ENCODE measurements at regions not wholly inside any gene's neighbourhood (a gene's known extent, or its start where the extent isn't known, plus 50 kb on each side); places are given as distances from the start of the nearest gene placed in this dataset.

- ATAC-seq (replicated peaks in 1 of 2) = no peak
- Mint-ChIP-seq H3K27ac (no peak overlapping the region), H3K27me3 (ENCODE audit: low read depth) (no peaks in the 10 kb centered on the region), H3K36me3 (ENCODE audit: insufficient read depth in 2 of 2) (no peaks in the 10 kb centered on the region), H3K4me1 (ENCODE audit: low read depth) (no peaks in the 10 kb centered on the region), H3K9me3 (peaks cover 0 to 4% of the 10 kb centered on the region in 2 donors), H3K4me3 (no peak overlapping the region)
- DNase-seq = no peak
Measured at GRCh38 chr7:79874797-79875196, 259.8 kb upstream of the GNAI1 start.

GRCh38 chr7:79872176-79872575, 262.5 kb upstream of the GNAI1 start:
- Mint-ChIP-seq H3K9me3 (peaks cover 0 to 4% of the 10 kb centered on the region in 2 donors), H3K27ac (no peak overlapping the region), H3K4me1 (ENCODE audit: low read depth) (no peaks in the 10 kb centered on the region), H3K4me3 (no peak overlapping the region), H3K27me3 (ENCODE audit: low read depth) (no peaks in the 10 kb centered on the region), H3K36me3 (ENCODE audit: insufficient read depth in 2 of 2) (no peaks in the 10 kb centered on the region)
- no peak for DNase-seq
- no peak for ATAC-seq (replicated peaks in 1 of 2)

- H3K27me3 Mint-ChIP-seq (ENCODE audit: low read depth) = no peaks in the 10 kb centered on the region
- no peak for ATAC-seq (replicated peaks in 1 of 2)
- DNase-seq = no peak
- H3K4me3 Mint-ChIP-seq = no peak overlapping the region
- H3K27ac Mint-ChIP-seq = no peak overlapping the region
- H3K4me1 Mint-ChIP-seq (ENCODE audit: low read depth) = no peaks in the 10 kb centered on the region
- H3K36me3 Mint-ChIP-seq (ENCODE audit: insufficient read depth in 2 of 2) = no peaks in the 10 kb centered on the region
- H3K9me3 Mint-ChIP-seq = peaks cover 0 to 8% of the 10 kb centered on the region in 2 donors
Measured at GRCh38 chr7:79868010-79868409, 266.6 kb upstream of the GNAI1 start.

- no peak for ATAC-seq (replicated peaks in 1 of 2)
Measured at GRCh38 chr7:79862447-79863210, 272.0 kb upstream of the GNAI1 start.

GRCh38 chr7:79855172-79855571, 279.5 kb upstream of the GNAI1 start:
- DNase-seq (no peak), ATAC-seq (replicated peaks in 1 of 2) (no peak)
- Mint-ChIP-seq H3K27me3 (ENCODE audit: low read depth) (no peaks in the 10 kb centered on the region), H3K36me3 (ENCODE audit: insufficient read depth in 2 of 2) (no peaks in the 10 kb centered on the region), H3K4me1 (ENCODE audit: low read depth) (no peaks in the 10 kb centered on the region), H3K9me3 (peaks cover 3% of the 10 kb centered on the region in 2 donors), H3K27ac (no peak overlapping the region), H3K4me3 (no peak overlapping the region)

More at GRCh38 chr7:79862447-79863210, 272.0 kb upstream of the GNAI1 start:
- no peak for DNase-seq
- H3K4me1 Mint-ChIP-seq (ENCODE audit: low read depth) = no peaks in the 10 kb centered on the region
- no peaks in the 10 kb centered on the region for H3K27me3 Mint-ChIP-seq (ENCODE audit: low read depth)
- H3K4me3 Mint-ChIP-seq = no peak overlapping the region
- peaks cover 3 to 8% of the 10 kb centered on the region in 2 donors for H3K9me3 Mint-ChIP-seq
- no peaks in the 10 kb centered on the region for H3K36me3 Mint-ChIP-seq (ENCODE audit: insufficient read depth in 2 of 2)
- H3K27ac Mint-ChIP-seq = no peak overlapping the region

- Mint-ChIP-seq H3K27ac (no peak overlapping the region), H3K36me3 (ENCODE audit: insufficient read depth in 2 of 2) (no peaks in the 10 kb centered on the region), H3K27me3 (ENCODE audit: low read depth) (no peaks in the 10 kb centered on the region), H3K4me1 (ENCODE audit: low read depth) (no peaks in the 10 kb centered on the region), H3K4me3 (no peak overlapping the region), H3K9me3 (peaks cover 0 to 3% of the 10 kb centered on the region in 2 donors)
- ATAC-seq (replicated peaks in 1 of 2) = no peak
- no peak for DNase-seq
Measured at GRCh38 chr7:79854621-79855020, 280.0 kb upstream of the GNAI1 start.

GRCh38 chr7:79837915-79838314, 296.7 kb upstream of the GNAI1 start:
- peaks cover 0 to 1% of the 10 kb centered on the region in 2 donors for H3K9me3 Mint-ChIP-seq
- no peak for ATAC-seq (replicated peaks in 1 of 2)

GRCh38 chr7:79833616-79834015, 301.0 kb upstream of the GNAI1 start:
- Mint-ChIP-seq H3K27me3 (ENCODE audit: low read depth) (no peaks in the 10 kb centered on the region), H3K27ac (no peak overlapping the region), H3K36me3 (ENCODE audit: insufficient read depth in 2 of 2) (no peaks in the 10 kb centered on the region), H3K9me3 (peaks cover 0 to 1% of the 10 kb centered on the region in 2 donors), H3K4me1 (ENCODE audit: low read depth) (no peaks in the 10 kb centered on the region), H3K4me3 (no peak overlapping the region)
- ATAC-seq (replicated peaks in 1 of 2) (no peak), DNase-seq (no peak)

More at GRCh38 chr7:79837915-79838314, 296.7 kb upstream of the GNAI1 start:
- no peak for DNase-seq
- Mint-ChIP-seq H3K4me1 (ENCODE audit: low read depth) (no peaks in the 10 kb centered on the region), H3K27ac (no peak overlapping the region), H3K27me3 (ENCODE audit: low read depth) (no peaks in the 10 kb centered on the region), H3K36me3 (ENCODE audit: insufficient read depth in 2 of 2) (no peaks in the 10 kb centered on the region), H3K4me3 (no peak overlapping the region)

GRCh38 chr7:79828866-79829265, 305.8 kb upstream of the GNAI1 start:
- peaks cover 1 to 2% of the 10 kb centered on the region in 2 donors for H3K9me3 Mint-ChIP-seq
- DNase-seq = no peak
- no peaks in the 10 kb centered on the region for H3K36me3 Mint-ChIP-seq (ENCODE audit: insufficient read depth in 2 of 2)
- H3K27ac Mint-ChIP-seq = no peak overlapping the region
- no peak for ATAC-seq (replicated peaks in 1 of 2)
- H3K4me3 Mint-ChIP-seq = no peak overlapping the region
- H3K4me1 Mint-ChIP-seq (ENCODE audit: low read depth) = no peaks in the 10 kb centered on the region
- H3K27me3 Mint-ChIP-seq (ENCODE audit: low read depth) = no peaks in the 10 kb centered on the region

GRCh38 chr7:79823246-79823951, 311.2 kb upstream of the GNAI1 start:
- ATAC-seq (replicated peaks in 1 of 2) = no peak
- H3K27me3 Mint-ChIP-seq (ENCODE audit: low read depth) = no peaks in the 10 kb centered on the region

GRCh38 chr7:79822620-79823240, 311.9 kb upstream of the GNAI1 start:
- Mint-ChIP-seq H3K36me3 (ENCODE audit: insufficient read depth in 2 of 2) (no peaks in the 10 kb centered on the region), H3K4me3 (no peak overlapping the region), H3K9me3 (peaks cover 2 to 3% of the 10 kb centered on the region in 2 donors), H3K4me1 (ENCODE audit: low read depth) (no peaks in the 10 kb centered on the region), H3K27me3 (ENCODE audit: low read depth) (no peaks in the 10 kb centered on the region), H3K27ac (no peak overlapping the region)
- ATAC-seq (replicated peaks in 1 of 2) (no peak), DNase-seq (no peak)

More at GRCh38 chr7:79823246-79823951, 311.2 kb upstream of the GNAI1 start:
- Mint-ChIP-seq H3K9me3 (peaks cover 2 to 3% of the 10 kb centered on the region in 2 donors), H3K36me3 (ENCODE audit: insufficient read depth in 2 of 2) (no peaks in the 10 kb centered on the region), H3K4me3 (no peak overlapping the region), H3K4me1 (ENCODE audit: low read depth) (no peaks in the 10 kb centered on the region), H3K27ac (no peak overlapping the region)
- DNase-seq = no peak

GRCh38 chr7:79820387-79820786, 314.2 kb upstream of the GNAI1 start:
- ATAC-seq (replicated peaks in 1 of 2) (no peak), DNase-seq (no peak)
- Mint-ChIP-seq H3K27me3 (ENCODE audit: low read depth) (no peaks in the 10 kb centered on the region), H3K4me1 (ENCODE audit: low read depth) (no peaks in the 10 kb centered on the region), H3K36me3 (ENCODE audit: insufficient read depth in 2 of 2) (no peaks in the 10 kb centered on the region), H3K4me3 (no peak overlapping the region), H3K27ac (no peak overlapping the region), H3K9me3 (peaks cover 2 to 7% of the 10 kb centered on the region in 2 donors)

GRCh38 chr7:79810916-79811315, 323.7 kb upstream of the GNAI1 start:
- H3K27ac Mint-ChIP-seq = no peak overlapping the region
- H3K4me3 Mint-ChIP-seq = no peak overlapping the region
- H3K9me3 Mint-ChIP-seq = peaks cover 0 to 2% of the 10 kb centered on the region in 2 donors
- DNase-seq = no peak
- H3K4me1 Mint-ChIP-seq (ENCODE audit: low read depth) = no peaks in the 10 kb centered on the region
- H3K27me3 Mint-ChIP-seq (ENCODE audit: low read depth) = no peaks in the 10 kb centered on the region
- H3K36me3 Mint-ChIP-seq (ENCODE audit: insufficient read depth in 2 of 2) = no peaks in the 10 kb centered on the region
- no peak for ATAC-seq (replicated peaks in 1 of 2)

Data from activated T-cell treated with anti-CD3 and anti-CD28 coated beads, Interleukin-2, amount 50 U/mL, for 72 hours (primary cell).